ENCODE measurements at regions not wholly inside any gene's neighbourhood (a gene's known extent, or its start where the extent isn't known, plus 50 kb on each side); places are given as distances from the start of the nearest gene placed in this dataset.

GRCh38 chr3:41045491-41045890 is 153.8 kb upstream of the CTNNB1 start:
- no peak overlapping the region for H3K4me3 ChIP-seq (replicated peaks; ENCODE audit: low read depth, low read length)
- DNase-seq (ENCODE audit: extremely low read depth, low read depth): no peak
- TF ChIP-seq, protein P1, sequence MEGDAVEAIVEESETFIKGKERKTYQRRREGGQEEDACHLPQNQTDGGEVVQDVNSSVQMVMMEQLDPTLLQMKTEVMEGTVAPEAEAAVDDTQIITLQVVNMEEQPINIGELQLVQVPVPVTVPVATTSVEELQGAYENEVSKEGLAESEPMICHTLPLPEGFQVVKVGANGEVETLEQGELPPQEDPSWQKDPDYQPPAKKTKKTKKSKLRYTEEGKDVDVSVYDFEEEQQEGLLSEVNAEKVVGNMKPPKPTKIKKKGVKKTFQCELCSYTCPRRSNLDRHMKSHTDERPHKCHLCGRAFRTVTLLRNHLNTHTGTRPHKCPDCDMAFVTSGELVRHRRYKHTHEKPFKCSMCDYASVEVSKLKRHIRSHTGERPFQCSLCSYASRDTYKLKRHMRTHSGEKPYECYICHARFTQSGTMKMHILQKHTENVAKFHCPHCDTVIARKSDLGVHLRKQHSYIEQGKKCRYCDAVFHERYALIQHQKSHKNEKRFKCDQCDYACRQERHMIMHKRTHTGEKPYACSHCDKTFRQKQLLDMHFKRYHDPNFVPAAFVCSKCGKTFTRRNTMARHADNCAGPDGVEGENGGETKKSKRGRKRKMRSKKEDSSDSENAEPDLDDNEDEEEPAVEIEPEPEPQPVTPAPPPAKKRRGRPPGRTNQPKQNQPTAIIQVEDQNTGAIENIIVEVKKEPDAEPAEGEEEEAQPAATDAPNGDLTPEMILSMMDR (IDR thresholded peaks at IDR 0.05; ENCODE audit: low read depth, low read length, missing control alignments): no peak

DNA sequence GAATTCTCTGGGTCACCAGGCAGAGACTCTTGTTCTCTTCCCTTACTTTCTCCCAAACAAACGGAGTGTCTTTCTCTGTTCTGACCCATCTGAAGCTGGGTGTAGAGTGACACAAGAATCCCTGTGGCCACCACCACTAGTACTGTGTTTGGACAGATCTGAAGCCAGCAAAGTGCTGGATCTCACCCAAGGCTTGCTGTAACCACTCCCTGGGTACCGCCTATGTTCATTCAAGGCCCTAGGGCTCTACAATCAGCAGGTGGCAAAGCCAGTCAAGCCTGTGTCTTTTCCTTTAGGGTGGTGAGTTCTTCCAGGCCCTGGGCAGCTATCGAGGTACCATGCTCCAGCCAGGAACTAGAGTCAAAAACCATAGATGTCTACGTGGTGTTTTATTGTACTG is 149.2 kb upstream of the CTNNB1 start:
- DNase-seq (ENCODE audit: extremely low read depth, low read depth): no peak
- TF ChIP-seq, protein P1 (IDR thresholded peaks at IDR 0.05; ENCODE audit: low read depth, low read length, missing control alignments): no peak
- H3K4me3 ChIP-seq (replicated peaks; ENCODE audit: low read depth, low read length): no peak overlapping the region

DNA sequence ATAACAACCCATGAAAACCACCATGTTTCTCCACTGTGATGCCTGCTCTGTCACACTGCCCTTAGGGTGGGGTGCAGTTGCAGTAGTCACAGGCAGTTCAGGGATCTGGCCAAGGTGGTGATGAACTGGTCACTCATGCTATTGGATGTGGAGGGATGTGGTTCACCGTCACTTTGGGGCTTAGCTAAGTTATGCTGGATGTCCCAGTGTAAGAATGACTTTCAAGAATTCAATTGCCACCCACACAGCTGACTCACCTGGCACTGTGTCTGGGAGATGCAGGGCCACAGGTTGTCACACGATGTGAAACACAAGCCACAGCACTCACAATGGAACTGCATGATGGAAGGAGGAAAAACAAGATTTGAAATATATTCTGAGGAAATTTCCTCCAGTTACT is 146.1 kb upstream of the CTNNB1 start:
- H3K4me3 ChIP-seq (replicated peaks; ENCODE audit: low read depth, low read length): no peak overlapping the region
- no peak for DNase-seq (ENCODE audit: extremely low read depth, low read depth)
- TF ChIP-seq, protein P1 (IDR thresholded peaks at IDR 0.05; ENCODE audit: low read depth, low read length, missing control alignments): no peak

DNA sequence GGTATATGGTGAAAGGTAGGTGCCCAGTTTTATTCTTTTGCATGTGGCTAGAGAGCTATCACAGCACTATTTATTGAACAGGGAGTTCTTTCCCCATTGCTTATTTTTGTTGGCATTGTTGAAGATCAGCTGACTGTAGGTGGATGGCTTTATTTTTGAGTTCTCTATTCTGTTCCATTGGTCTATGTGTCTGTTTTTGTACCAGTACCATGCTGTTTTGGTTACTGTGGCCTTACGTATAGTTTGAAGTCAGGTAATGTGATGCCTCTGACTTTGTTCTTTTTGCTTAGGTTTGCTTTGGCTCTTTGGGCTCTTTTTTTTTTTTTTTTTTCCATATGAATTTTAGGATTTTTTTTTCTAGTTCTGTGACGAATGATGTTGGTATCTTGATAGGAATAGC is 139.2 kb upstream of the CTNNB1 start:
- no peak overlapping the region for H3K4me3 ChIP-seq (replicated peaks; ENCODE audit: low read depth, low read length)
- DNase-seq (ENCODE audit: extremely low read depth, low read depth): no peak
- TF ChIP-seq, protein P1 (IDR thresholded peaks at IDR 0.05; ENCODE audit: low read depth, low read length, missing control alignments): no peak

GRCh38 chr3:41064070-41064469 is 135.2 kb upstream of the CTNNB1 start:
- no peak for DNase-seq (ENCODE audit: extremely low read depth, low read depth)
- TF ChIP-seq, protein P1 (IDR thresholded peaks at IDR 0.05; ENCODE audit: low read depth, low read length, missing control alignments): no peak
- H3K4me3 ChIP-seq (replicated peaks; ENCODE audit: low read depth, low read length): no peak overlapping the region

DNA sequence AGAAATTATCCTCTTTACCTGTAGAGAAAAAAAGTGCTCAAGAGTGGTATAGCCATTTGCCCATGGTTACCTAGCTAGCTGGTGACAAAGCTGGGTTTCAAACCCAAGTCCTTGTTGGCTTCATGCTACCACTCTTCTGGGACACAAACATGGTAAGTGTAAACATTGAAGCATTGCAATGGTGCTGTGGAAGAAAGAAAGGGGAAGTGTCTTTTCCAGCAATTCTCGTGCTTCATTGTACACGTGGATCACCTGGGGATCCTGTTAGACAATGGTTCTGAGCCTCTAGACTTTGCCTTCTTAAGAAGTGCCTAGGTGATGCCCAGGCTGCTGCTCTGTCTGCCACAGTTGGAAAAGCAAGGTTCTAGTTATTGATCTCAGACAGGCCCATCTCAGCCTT is 134.8 kb upstream of the CTNNB1 start:
- H3K4me3 ChIP-seq (replicated peaks; ENCODE audit: low read depth, low read length): no peak overlapping the region
- no peak for DNase-seq (ENCODE audit: extremely low read depth, low read depth)
- TF ChIP-seq, protein P1 (IDR thresholded peaks at IDR 0.05; ENCODE audit: low read depth, low read length, missing control alignments): no peak

DNA sequence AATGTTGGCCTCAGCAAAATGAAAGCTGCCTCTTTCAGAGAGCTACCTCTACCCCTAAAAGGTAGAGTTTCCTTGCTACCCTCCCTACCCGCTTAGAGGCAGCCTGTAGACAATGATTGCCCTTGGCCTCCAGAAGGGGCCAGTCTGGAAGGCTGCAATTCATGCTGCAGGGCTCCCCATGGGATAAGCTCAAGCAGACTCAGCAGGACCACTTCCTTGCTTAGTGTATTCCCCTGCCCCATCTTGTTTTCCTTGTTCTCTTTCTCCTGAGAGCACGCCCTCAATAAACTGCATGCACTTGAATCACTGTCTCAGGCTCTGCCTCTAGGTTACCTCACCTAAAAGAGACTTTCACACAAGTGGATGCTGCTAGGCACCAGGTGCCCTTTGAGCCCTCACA is 134.0 kb upstream of the CTNNB1 start:
- no peak overlapping the region for H3K4me3 ChIP-seq (replicated peaks; ENCODE audit: low read depth, low read length)
- TF ChIP-seq, protein P1 (IDR thresholded peaks at IDR 0.05; ENCODE audit: low read depth, low read length, missing control alignments): no peak
- no peak for DNase-seq (ENCODE audit: extremely low read depth, low read depth)

Data from HFF-Myc (cell line).